Activated CD8-positive, alpha-beta T cell treated with anti-CD3 and anti-CD28 coated beads for 36 hours (primary cell): ENCODE measurements at regions not wholly inside any gene's neighbourhood (a gene's known extent, or its start where the extent isn't known, plus 50 kb on each side); places are given as distances from the start of the nearest gene placed in this dataset.

Experiments
- ATAC-seq: fragments of 200-7000 bp; cut with Tn5 transposase; one replicate; pipeline ENCODE4 v1.10.0; 2021; ENCODE audit warnings: mild to moderate bottlenecking, moderate library complexity
- CTCF ChIA-PET: fragments of 350-600 bp; sonication (Branson Sonifier 250); formaldehyde crosslinking; loops from one replicate; lab custom pipeline; 2021; ENCODE audit warnings: antibody characterized with exemption; lab: Charles Lee
- POLR2A ChIA-PET: fragments of 350-600 bp; sonication (Branson Sonifier 250); formaldehyde crosslinking; loops from one replicate; lab custom pipeline; 2021; ENCODE audit warnings: antibody characterized with exemption; lab: Charles Lee
- DNase-seq: peaks from one replicate; pipeline ENCODE4 v3.0.0-alpha.2; 2020
- H3K27ac Mint-ChIP-seq: one replicate; pipeline ENCODE4 v1.8.0; 2021; ENCODE audit warnings: mild to moderate bottlenecking, mixed read lengths
- H3K27me3 Mint-ChIP-seq: one replicate; pipeline ENCODE4 v1.8.0; 2021; ENCODE audit warnings: mixed read lengths
- H3K36me3 Mint-ChIP-seq: one replicate; pipeline ENCODE4 v1.8.0; 2021; ENCODE audit warnings: low read depth, mixed read lengths
- H3K4me1 Mint-ChIP-seq: one replicate; pipeline ENCODE4 v1.8.0; 2021; ENCODE audit warnings: low read depth, mixed read lengths
- H3K4me3 Mint-ChIP-seq: one replicate; pipeline ENCODE4 v1.8.0; 2021; ENCODE audit warnings: mild to moderate bottlenecking, moderate library complexity, mixed read lengths
- H3K9me3 Mint-ChIP-seq: one replicate; pipeline ENCODE4 v1.8.0; 2021; ENCODE audit warnings: mixed read lengths
- CTCF ChIP-seq: fragments of 200-600 bp; IDR thresholded peaks from one replicate; pipeline ENCODE4 v1.8.0; 2022; ENCODE audit warnings: antibody characterized with exemption, mild to moderate bottlenecking
- intact Hi-C: fragments of 100-400 bp; cut with micrococcal nuclease; formaldehyde crosslinking; loops from one replicate; pipeline ENCODE4 v1.10.0; 2022

DNA sequence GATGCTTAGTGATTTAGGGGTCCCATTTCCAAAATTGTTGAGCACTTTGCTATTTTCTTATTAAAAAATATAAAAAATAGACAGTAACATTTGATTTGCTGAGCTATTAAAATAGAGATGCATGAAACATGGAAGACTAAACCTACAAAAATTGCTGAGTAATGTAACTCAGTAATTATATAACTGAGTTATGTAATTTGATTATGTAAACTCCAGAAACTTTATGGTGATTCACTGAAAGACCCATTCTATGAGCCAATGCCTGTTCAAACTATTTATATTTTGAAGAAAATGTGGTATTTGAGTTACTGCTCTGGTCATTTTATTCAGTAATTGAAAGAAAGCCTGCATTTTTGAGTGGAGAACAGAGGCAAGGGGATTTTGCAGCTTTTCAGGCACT lies 1221.5 kb upstream of the ALCAM start:
- intact Hi-C loops = no loop called here
- DNase-seq (no peak), ATAC-seq (no peak)
- H3K4me1 Mint-ChIP-seq = no peaks in the 10 kb centered on the region
- no peaks in the 10 kb centered on the region for H3K9me3 Mint-ChIP-seq
- H3K27me3 Mint-ChIP-seq = no peaks in the 10 kb centered on the region
- TF ChIP-seq CTCF = no peak
- no peak overlapping the region for H3K4me3 Mint-ChIP-seq
- no peaks in the 10 kb centered on the region for H3K36me3 Mint-ChIP-seq
- ChIA-PET CTCF (no interaction called here), POLR2A (no interaction called here)
- H3K27ac Mint-ChIP-seq = no peak overlapping the region

- Mint-ChIP-seq H3K36me3 (no peaks in the 10 kb centered on the region), H3K4me3 (no peak overlapping the region), H3K9me3 (no peaks in the 10 kb centered on the region), H3K4me1 (no peaks in the 10 kb centered on the region), H3K27me3 (no peaks in the 10 kb centered on the region), H3K27ac (no peak overlapping the region)
- ATAC-seq (no peak), DNase-seq (no peak)
- POLR2A ChIA-PET = no interaction called here
- intact Hi-C loops = no loop called here
- CTCF ChIA-PET = no interaction called here
- no peak for TF ChIP-seq CTCF
These were observed 1217.6 kb upstream of the ALCAM start for GRCh38 chr3:104149154-104149553.

- ChIA-PET POLR2A (interaction anchor here (0.6 kb wide), 1 partner anchor 77 kb away, joined by 3 read pairs; no protein-coding TSS in a partner anchor), CTCF (no interaction called here)
- Mint-ChIP-seq H3K27ac (no peak overlapping the region), H3K9me3 (no peaks in the 10 kb centered on the region), H3K36me3 (no peaks in the 10 kb centered on the region), H3K4me3 (no peak overlapping the region), H3K4me1 (no peaks in the 10 kb centered on the region), H3K27me3 (no peaks in the 10 kb centered on the region)
- no peak for TF ChIP-seq CTCF
- no peak for ATAC-seq
- no peak for DNase-seq
- intact Hi-C loops = no loop called here
These were observed 1216.0 kb upstream of the ALCAM start for GRCh38 chr3:104150724-104151123.

DNA sequence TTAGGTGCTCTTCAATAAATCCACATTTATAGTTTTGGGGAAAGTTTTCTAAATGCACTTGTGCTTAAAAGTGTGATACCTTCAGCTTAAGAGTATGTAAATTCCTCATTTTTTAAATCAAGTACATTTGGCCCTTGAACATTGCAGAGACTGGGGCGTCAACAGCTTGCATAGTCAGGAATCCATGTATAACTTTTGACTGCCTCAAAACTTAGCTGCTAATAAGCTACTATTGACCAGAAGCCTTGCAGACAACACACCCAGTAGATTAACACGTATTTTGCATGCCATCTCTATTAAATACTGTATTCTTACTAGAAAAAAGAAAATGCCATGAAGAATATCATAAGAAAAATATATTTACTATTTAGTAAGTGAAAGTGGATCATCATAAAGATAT lies 1211.8 kb upstream of the ALCAM start:
- Mint-ChIP-seq H3K4me1 (no peaks in the 10 kb centered on the region), H3K27me3 (no peaks in the 10 kb centered on the region), H3K27ac (no peak overlapping the region), H3K4me3 (no peak overlapping the region), H3K36me3 (no peaks in the 10 kb centered on the region), H3K9me3 (no peaks in the 10 kb centered on the region)
- POLR2A ChIA-PET = no interaction called here
- no peak for TF ChIP-seq CTCF
- no peak for ATAC-seq
- intact Hi-C loops = no loop called here
- CTCF ChIA-PET = no interaction called here
- no peak for DNase-seq

DNA sequence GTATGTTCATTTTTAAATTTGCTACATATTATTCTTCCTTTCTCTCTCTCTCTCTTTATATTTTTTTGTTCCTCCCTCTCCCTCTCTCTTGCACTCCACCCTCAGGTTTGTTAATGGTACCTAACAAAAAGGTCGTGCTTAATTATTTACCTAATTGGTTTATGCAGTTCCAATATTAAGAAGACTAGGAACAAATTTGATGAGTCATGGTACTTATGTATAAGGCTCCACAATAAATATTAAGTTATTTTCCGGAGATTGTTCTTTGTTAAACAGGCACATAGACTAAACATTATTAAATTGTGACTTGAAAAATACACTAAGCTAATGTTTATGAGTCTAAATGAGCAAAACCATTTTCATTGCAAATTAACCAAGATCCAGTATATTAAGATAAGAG lies 1200.8 kb upstream of the ALCAM start:
- DNase-seq = no peak

More for the DNA sequence above, 1200.8 kb upstream of the ALCAM start:
- Mint-ChIP-seq H3K27me3 (no peaks in the 10 kb centered on the region), H3K4me1 (no peaks in the 10 kb centered on the region), H3K4me3 (no peak overlapping the region), H3K27ac (no peak overlapping the region), H3K9me3 (peaks cover 13% of the 10 kb centered on the region), H3K36me3 (no peaks in the 10 kb centered on the region)
- no peak for ATAC-seq
- ChIA-PET POLR2A (no interaction called here), CTCF (no interaction called here)
- intact Hi-C loops = no loop called here
- no peak for TF ChIP-seq CTCF
